ENCODE measurements at regions not wholly inside any gene's neighbourhood (a gene's known extent, or its start where the extent isn't known, plus 50 kb on each side); places are given as distances from the start of the nearest gene placed in this dataset.

DNA sequence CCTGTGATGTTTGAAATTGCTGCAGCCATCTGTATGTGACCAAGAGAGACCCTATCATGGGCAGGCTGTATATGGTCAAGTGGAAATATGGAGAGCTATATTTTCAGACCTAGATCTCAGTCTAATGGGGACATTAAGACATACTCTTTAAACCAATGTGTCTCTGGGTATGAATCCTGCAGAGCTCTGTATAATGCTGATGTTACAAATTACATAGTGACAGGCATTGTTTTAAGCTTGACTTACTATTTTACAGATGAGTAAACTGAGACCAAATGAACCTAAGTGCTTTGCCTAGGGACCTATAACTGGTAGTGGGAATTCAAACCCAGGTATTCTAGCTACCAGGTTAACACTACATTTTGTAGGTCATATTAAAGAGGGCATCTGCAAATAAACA is 71.3 kb upstream of the GRXCR1 start:
- TF ChIP-seq, protein P1, sequence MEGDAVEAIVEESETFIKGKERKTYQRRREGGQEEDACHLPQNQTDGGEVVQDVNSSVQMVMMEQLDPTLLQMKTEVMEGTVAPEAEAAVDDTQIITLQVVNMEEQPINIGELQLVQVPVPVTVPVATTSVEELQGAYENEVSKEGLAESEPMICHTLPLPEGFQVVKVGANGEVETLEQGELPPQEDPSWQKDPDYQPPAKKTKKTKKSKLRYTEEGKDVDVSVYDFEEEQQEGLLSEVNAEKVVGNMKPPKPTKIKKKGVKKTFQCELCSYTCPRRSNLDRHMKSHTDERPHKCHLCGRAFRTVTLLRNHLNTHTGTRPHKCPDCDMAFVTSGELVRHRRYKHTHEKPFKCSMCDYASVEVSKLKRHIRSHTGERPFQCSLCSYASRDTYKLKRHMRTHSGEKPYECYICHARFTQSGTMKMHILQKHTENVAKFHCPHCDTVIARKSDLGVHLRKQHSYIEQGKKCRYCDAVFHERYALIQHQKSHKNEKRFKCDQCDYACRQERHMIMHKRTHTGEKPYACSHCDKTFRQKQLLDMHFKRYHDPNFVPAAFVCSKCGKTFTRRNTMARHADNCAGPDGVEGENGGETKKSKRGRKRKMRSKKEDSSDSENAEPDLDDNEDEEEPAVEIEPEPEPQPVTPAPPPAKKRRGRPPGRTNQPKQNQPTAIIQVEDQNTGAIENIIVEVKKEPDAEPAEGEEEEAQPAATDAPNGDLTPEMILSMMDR (IDR thresholded peaks at IDR 0.05 in 8 of 11, conservative IDR thresholded peaks at IDR 0.05 in 3 of 11) = no peak
- no peak for TF ChIP-seq POLR2AphosphoS5 (IDR thresholded peaks at IDR 0.05)
- TF ChIP-seq POLR2A (IDR thresholded peaks at IDR 0.05) = no peak
